Small intestine (tissue), 7 donors: ENCODE measurements at regions not wholly inside any gene's neighbourhood (a gene's known extent, or its start where the extent isn't known, plus 50 kb on each side); places are given as distances from the start of the nearest gene placed in this dataset.
"Not testable (repeated sequence)": the region's sequence is repeated elsewhere in the genome, so short reads cannot be mapped to it uniquely, and the experiment has no call there.

Experiments
- DNase-seq, 2 donors: peaks; one replicate each; pipeline versions ENCODE4 v3.0.0 to v3.0.0-alpha.2; 2013
- FAIRE-seq: peaks from 2 replicates; lab custom pipeline; 2012; peaks lifted over from hg19 to GRCh38; lab: Jason Lieb, UNC
- H3K27ac ChIP-seq, 3 donors: one replicate each; pipeline ENCODE4 v1.5.1; 2013; ENCODE audit warnings: low read length in 2 of 3, mild to moderate bottlenecking in 2 of 3, control low read depth in 1 of 3, inconsistent platforms in 1 of 3, low read depth in 1 of 3, moderate library complexity in 1 of 3
- H3K27me3 ChIP-seq, 3 donors: one replicate each; pipeline ENCODE4 v1.6.1; 2013; ENCODE audit warnings: low read length in 3 of 3, inconsistent platforms in 1 of 3; ENCODE audit not compliant: control insufficient read depth in 3 of 3, insufficient read depth in 3 of 3
- H3K36me3 ChIP-seq, 3 donors: one replicate each; pipeline ENCODE4 v1.6.1; 2013; ENCODE audit warnings: low read length in 3 of 3, inconsistent platforms in 1 of 3, low read depth in 1 of 3, mild to moderate bottlenecking in 1 of 3, moderate library complexity in 1 of 3; ENCODE audit not compliant: control insufficient read depth in 3 of 3, insufficient read depth in 2 of 3
- H3K4me1 ChIP-seq, 3 donors: one replicate each; pipeline ENCODE4 v1.6.1; 2013; ENCODE audit warnings: low read length in 2 of 3, inconsistent platforms in 1 of 3, low read depth in 1 of 3, mild to moderate bottlenecking in 1 of 3, moderate library complexity in 1 of 3; ENCODE audit not compliant: control insufficient read depth in 3 of 3, insufficient read depth in 2 of 3
- H3K4me3 ChIP-seq, 3 donors: one replicate each; pipeline ENCODE4 v1.5.1; 2013; ENCODE audit warnings: low read length in 3 of 3, control low read depth in 1 of 3, inconsistent platforms in 1 of 3, low read depth in 1 of 3, mild to moderate bottlenecking in 1 of 3, moderate library complexity in 1 of 3
- H3K9me3 ChIP-seq, 2 donors: one replicate each; pipeline ENCODE4 v1.6.1; 2013; ENCODE audit warnings: low read depth in 1 of 2, low read length in 1 of 2; ENCODE audit not compliant: control insufficient read depth in 2 of 2, insufficient read depth in 1 of 2
- WGBS, 3 donors: extraction: QIAGEN DNeasy Blood & Tissue Kit; methylation state at CpG; one replicate each; pipeline ENCODE4 v1.1.7; 2013; 5-methylcytosine and 5-hydroxymethylcytosine counted together
- donor health status: healthy with polysubstance abuse.
- donor health status: control.
- donor health status: control.
- donor health status: Bipolar disorder and iron deficiency.
- donor health status: healthy.

DNA sequence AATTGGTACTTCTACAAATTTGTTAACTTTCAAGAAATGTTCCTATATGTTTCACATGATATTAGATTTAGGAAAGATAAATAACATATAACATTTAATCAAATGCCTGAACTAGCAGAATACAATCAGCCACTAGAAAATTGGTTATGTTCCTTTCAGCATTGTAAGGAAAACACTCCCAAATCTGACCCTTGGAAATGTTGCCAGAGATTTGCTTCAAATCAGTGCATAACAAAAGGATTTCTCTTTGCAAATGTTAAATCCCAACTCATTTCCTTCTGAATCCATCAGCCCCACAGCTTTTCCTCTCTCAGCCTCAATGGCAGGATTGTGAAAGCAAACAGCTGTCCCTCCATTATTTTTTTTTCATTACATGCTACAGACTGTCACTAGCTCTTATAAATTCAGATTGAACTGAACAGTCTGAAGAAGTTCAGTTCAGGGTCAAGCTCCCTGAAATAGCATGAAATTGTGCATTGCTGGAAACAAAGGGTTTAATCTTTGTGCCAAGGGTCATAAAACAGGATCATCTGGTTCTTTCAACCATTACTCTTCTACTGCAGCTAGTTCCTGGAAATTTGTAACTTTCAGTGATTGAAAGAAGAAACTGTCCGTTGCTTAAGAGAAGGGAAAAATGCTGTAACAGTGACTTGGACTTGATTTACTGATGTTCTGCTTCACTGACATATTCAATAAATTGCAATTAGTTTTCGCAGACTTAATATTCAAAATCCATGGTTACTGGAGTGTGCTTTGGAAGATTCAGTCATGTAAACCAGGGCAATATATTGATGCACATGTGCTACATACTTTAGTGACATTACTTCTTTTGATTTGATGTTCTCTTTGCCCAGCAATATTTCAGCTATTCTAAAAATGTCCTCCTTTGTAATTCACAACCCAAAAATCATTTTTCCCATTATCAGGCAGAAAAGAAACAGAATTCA is 246.4 kb downstream of the RPL10L start:
- 31 to 41% (median 36%) methylated on average over 2 of the region's 2 CpGs for WGBS, 3 donors
- Histone ChIP-seq H3K4me3 (no peak overlapping the region), H3K9me3 (no peaks in the 10 kb centered on the region), H3K4me1 (no peaks in the 10 kb centered on the region), H3K27ac (no peak overlapping the region), H3K36me3 (no peaks in the 10 kb centered on the region), H3K27me3 (no peaks in the 10 kb centered on the region)
- DNase-seq (peak in 1 of 2 donors; percentile 72), FAIRE-seq (no peak)

DNA sequence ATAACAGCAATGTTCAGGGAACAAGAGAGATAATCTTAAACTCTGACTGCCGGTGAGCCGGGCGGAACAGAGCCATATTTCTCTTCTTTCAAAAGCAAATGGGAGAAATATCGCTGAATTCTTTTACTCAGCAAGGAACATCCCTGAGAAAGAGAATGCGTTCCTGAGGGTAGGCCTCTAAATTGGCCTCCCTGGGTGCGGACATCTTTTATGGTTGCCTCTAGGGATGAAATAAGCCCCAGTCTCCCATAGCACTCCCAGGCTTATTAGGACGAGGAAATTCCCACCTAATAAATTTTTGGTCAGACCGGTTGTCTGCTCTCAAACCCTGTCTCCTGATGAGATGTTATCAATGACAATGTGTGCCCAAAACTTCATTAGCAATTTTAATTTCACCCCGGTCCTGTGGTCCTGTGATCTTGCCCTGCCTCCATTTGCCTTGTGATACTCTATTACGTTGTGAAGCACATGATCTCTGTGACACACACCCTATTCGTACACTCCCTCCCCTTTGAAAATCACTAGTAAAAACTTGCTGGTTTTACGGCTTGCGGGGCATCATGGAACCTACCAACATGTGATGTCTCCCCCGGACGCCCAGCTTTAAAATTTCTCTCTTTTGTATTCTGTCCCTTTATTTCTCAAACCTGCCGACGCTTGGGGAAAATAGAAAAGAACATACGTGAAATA is 249.4 kb downstream of the RPL10L start:
- not testable (repeated sequence) for FAIRE-seq, H3K27ac ChIP-seq, H3K27me3 ChIP-seq, H3K36me3 ChIP-seq, H3K9me3 ChIP-seq, H3K4me3 ChIP-seq, H3K4me1 ChIP-seq, DNase-seq
- 93 to 94% (median 93%) methylated on average over 18 of the region's 18 CpGs for WGBS, 3 donors

GRCh38 chr14:46401066-46401465 is 250.5 kb downstream of the RPL10L start:
- Histone ChIP-seq H3K4me3 (no peak overlapping the region), H3K36me3 (no peaks in the 10 kb centered on the region), H3K27me3 (no peaks in the 10 kb centered on the region), H3K9me3 (no peaks in the 10 kb centered on the region), H3K27ac (no peak overlapping the region), H3K4me1 (no peaks in the 10 kb centered on the region)
- FAIRE-seq (no peak), DNase-seq (no peak)
- 38 to 66% (median 48%) methylated on average over 2 of the region's 2 CpGs for WGBS, 3 donors

- 61 to 81% (median 72%) methylated on average over 5 of the region's 5 CpGs for WGBS, 3 donors
- DNase-seq, result no peak
- Histone ChIP-seq H3K36me3 (no peaks in the 10 kb centered on the region), H3K4me3 (no peak overlapping the region), H3K27me3 (no peaks in the 10 kb centered on the region), H3K4me1 (no peaks in the 10 kb centered on the region), H3K27ac (no peak overlapping the region), H3K9me3 (no peaks in the 10 kb centered on the region)
- FAIRE-seq, result no peak
Measured at GRCh38 chr14:46399049-46399448, 252.5 kb downstream of the RPL10L start.

GRCh38 chr14:46384611-46385010 is 267.0 kb downstream of the RPL10L start:
- H3K9me3 ChIP-seq, result no peaks in the 10 kb centered on the region
- no peaks in the 10 kb centered on the region for H3K36me3 ChIP-seq
- FAIRE-seq (no peak), DNase-seq (no peak)
- H3K4me3 ChIP-seq, result no peak overlapping the region
- no peaks in the 10 kb centered on the region for H3K4me1 ChIP-seq
- WGBS, 3 donors, result 84 to 94% (median 85%) methylated on average over 10 of the region's 10 CpGs
- H3K27me3 ChIP-seq, result no peaks in the 10 kb centered on the region
- H3K27ac ChIP-seq, result no peak overlapping the region

DNA sequence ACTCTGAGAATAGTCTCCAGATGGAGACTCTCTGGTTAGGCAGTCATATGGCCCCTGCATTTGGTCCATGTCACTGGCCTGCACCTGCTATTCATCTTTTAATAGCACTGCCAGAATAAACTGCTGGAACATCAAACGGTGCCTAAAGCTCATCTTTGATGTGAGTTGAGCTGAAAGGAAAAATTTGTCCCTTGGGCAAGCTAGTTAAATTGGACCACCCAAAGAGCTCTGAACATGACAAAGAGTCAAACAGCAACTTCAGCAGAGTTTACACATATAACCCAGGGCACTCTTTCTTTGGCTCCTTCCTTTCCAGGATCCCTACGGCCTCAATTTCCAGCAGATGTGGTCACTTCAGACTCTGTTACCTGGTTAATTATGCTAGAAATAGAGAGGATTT is 269.9 kb downstream of the RPL10L start:
- no peak overlapping the region for H3K27ac ChIP-seq
- 58 to 73% (median 72%) methylated on average over 2 of the region's 2 CpGs for WGBS, 3 donors
- no peak overlapping the region for H3K4me3 ChIP-seq
- FAIRE-seq, result no peak
- H3K9me3 ChIP-seq, result peaks cover 0 to 3% of the 10 kb centered on the region in 2 donors
- DNase-seq, result no peak
- no peaks in the 10 kb centered on the region for H3K4me1 ChIP-seq
- H3K27me3 ChIP-seq, result no peaks in the 10 kb centered on the region
- H3K36me3 ChIP-seq, result no peaks in the 10 kb centered on the region

DNA sequence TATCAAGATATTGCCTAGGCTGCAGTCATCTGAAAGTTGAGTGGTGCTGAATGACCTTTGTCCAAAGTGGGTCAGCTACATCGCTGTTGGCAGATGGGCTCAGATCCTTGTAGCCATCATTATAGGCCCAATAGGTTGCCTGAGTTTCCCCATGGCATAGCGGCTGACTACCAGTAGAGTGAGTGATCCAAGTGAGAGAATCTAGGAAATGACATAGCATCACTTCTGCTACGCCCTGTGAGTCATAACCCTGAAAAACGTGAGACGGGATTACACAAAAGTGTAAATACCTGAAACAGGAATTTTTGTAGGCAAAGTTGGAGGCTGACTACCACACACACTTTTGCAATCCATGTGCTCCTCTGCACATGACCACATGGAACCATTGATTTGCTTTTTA is 273.3 kb downstream of the RPL10L start:
- no peak overlapping the region for H3K27ac ChIP-seq
- H3K9me3 ChIP-seq, result peaks cover 0 to 3% of the 10 kb centered on the region in 2 donors
- no peak overlapping the region for H3K4me3 ChIP-seq
- H3K27me3 ChIP-seq, result no peaks in the 10 kb centered on the region
- H3K36me3 ChIP-seq, result no peaks in the 10 kb centered on the region
- no peaks in the 10 kb centered on the region for H3K4me1 ChIP-seq
- FAIRE-seq, result no peak
- WGBS, 3 donors, result 87 to 93% (median 90%) methylated on average over 5 of the region's 5 CpGs
- DNase-seq, result no peak

GRCh38 chr14:46377305-46377704 is 274.3 kb downstream of the RPL10L start:
- Histone ChIP-seq H3K4me1 (no peaks in the 10 kb centered on the region), H3K4me3 (no peak overlapping the region), H3K36me3 (no peaks in the 10 kb centered on the region), H3K27ac (no peak overlapping the region), H3K27me3 (no peaks in the 10 kb centered on the region), H3K9me3 (peaks cover 0 to 3% of the 10 kb centered on the region in 2 donors)
- no peak for FAIRE-seq
- no peak for DNase-seq
- 62 to 70% (median 66%) methylated on average over 3 of the region's 3 CpGs for WGBS, 3 donors
